Keratinocyte (primary cell): ENCODE measurements at regions not wholly inside any gene's neighbourhood (a gene's known extent, or its start where the extent isn't known, plus 50 kb on each side); places are given as distances from the start of the nearest gene placed in this dataset.

Source experiments
- CTCF ChIP-seq, 3 experiments: IDR thresholded peaks in 1 of 3; conservative IDR thresholded peaks in 1 of 3; optimal IDR thresholded peaks in 1 of 3; 2 replicates in 2 of 3; 3 replicates in 1 of 3; pipeline versions ENCODE3 to v1.5.1; 2011; ENCODE audit warnings: low read length in 3 of 3, mild to moderate bottlenecking in 3 of 3, moderate library complexity in 2 of 3, control low read depth in 1 of 3, inconsistent platforms in 1 of 3; ENCODE audit not compliant: insufficient read depth in 2 of 3; ENCODE audit errors: extremely low read depth in 1 of 3
- EZH2 ChIP-seq: IDR thresholded peaks from one replicate; pipeline ENCODE4 v1.6.1; 2012; ENCODE audit warnings: inconsistent platforms, mild to moderate bottlenecking, low read length, moderate library complexity

- TF ChIP-seq CTCF (optimal IDR thresholded peaks at IDR 0.05 in 1 of 3, IDR thresholded peaks at IDR 0.05 in 1 of 3, conservative IDR thresholded peaks at IDR 0.05 in 1 of 3; ENCODE audit: extremely low read depth in 1 of 3, insufficient read depth in 2 of 3, low read length in 3 of 3): no peak
- no peak for TF ChIP-seq EZH2
Observed at GRCh38 chr9:26662476-26662875, 230.1 kb downstream of the CAAP1 start.
